K562 (cell line): ENCODE measurements at regions not wholly inside any gene's neighbourhood (a gene's known extent, or its start where the extent isn't known, plus 50 kb on each side); places are given as distances from the start of the nearest gene placed in this dataset.

Source experiments
- ATAC-seq: fragments of 200-7000 bp; cut with Tn5 transposase; 3 replicates; pipeline ENCODE4 v1.9.1; 2020; ENCODE audit warnings: moderate library complexity
- BruUV-seq: library from RNA; stranded (reverse); fragments of 400-500 nt; replicated peaks from 2 replicates; lab custom pipeline; 2021; lab: Mats Ljungman, UMichigan
- CTCF ChIA-PET: fragments of 300-600 bp; formaldehyde crosslinking; extraction: SDS; loops from one replicate; lab custom pipeline; 2021; ENCODE audit warnings: low intra/inter-chr PET ratio; lab: Yijun Ruan, JAX
- POLR2A ChIA-PET: fragments of 300-600, 350-650 bp; sonication (Branson Sonifier 250); formaldehyde crosslinking; extraction: SDS; loops from one replicate; lab custom pipeline; 2021; ENCODE audit warnings: antibody characterized with exemption, inconsistent platforms; lab: Yijun Ruan, JAX
- DNase-seq, 4 experiments: peaks; one replicate each; pipeline versions ENCODE4 v3.0.0 to v3.0.0-alpha.2; 2011 to 2018; ENCODE audit warnings: low spot score in 3 of 4, mixed read lengths in 3 of 4; ENCODE audit errors: extremely low read depth in 1 of 4
- FAIRE-seq: peaks from 2 replicates; lab custom pipeline; 2011; peaks lifted over from hg19 to GRCh38; lab: Jason Lieb, UNC
- H2AFZ ChIP-seq: 2 replicates; pipeline ENCODE4 v1.6.0; 2011; ENCODE audit warnings: low read depth, low read length, control low read depth, inconsistent platforms
- H3K27ac ChIP-seq: fragments of 200-600 bp; 3 replicates; pipeline ENCODE4 v1.8.0; 2011; ENCODE audit warnings: low read depth, mild to moderate bottlenecking, control low read depth, inconsistent platforms, low read length, moderate library complexity, mixed read lengths; ENCODE audit errors: extremely low read depth
- H3K27me3 ChIP-seq, 2 experiments: fragments of 300-600 bp in 1 of 2; 2 replicates in 1 of 2; 3 replicates in 1 of 2; pipeline versions ENCODE4 v1.6.0 to v1.8.0; 2011; ENCODE audit warnings: inconsistent platforms in 2 of 2, low read length in 2 of 2, mild to moderate bottlenecking in 1 of 2, mixed read lengths in 1 of 2, moderate library complexity in 1 of 2; ENCODE audit not compliant: control insufficient read depth in 2 of 2, insufficient read depth in 2 of 2
- H3K36me3 ChIP-seq: fragments of 300-600 bp; 3 replicates; pipeline ENCODE4 v1.8.0; 2011; ENCODE audit warnings: mild to moderate bottlenecking, low read length, inconsistent platforms; ENCODE audit not compliant: control insufficient read depth, insufficient read depth
- H3K4me1 ChIP-seq, 2 experiments: fragments of 200-600 bp in 1 of 2; replicated peaks in 1 of 2; 2 replicates in 1 of 2; 3 replicates in 1 of 2; pipeline versions ENCODE4 v1.5.1 to v1.8.0; 2011; ENCODE audit warnings: inconsistent platforms in 2 of 2, low read length in 2 of 2, mild to moderate bottlenecking in 1 of 2, mixed read lengths in 1 of 2, moderate library complexity in 1 of 2; ENCODE audit not compliant: control insufficient read depth in 2 of 2, insufficient read depth in 2 of 2
- H3K4me2 ChIP-seq: 2 replicates; pipeline ENCODE4 v1.6.1; 2011; ENCODE audit warnings: low read length, control low read depth, inconsistent platforms, mixed read lengths; ENCODE audit not compliant: insufficient read depth
- H3K4me3 ChIP-seq: fragments of 200-600 bp; sonication (generic), shearing (Covaris generic); 2 replicates; pipeline ENCODE4 v1.5.1; 2016; ENCODE audit warnings: control low read depth, inconsistent platforms
- H3K79me2 ChIP-seq: fragments of 200-600 bp; 3 replicates; pipeline ENCODE4 v1.8.0; 2011; ENCODE audit warnings: low read length, inconsistent platforms; ENCODE audit not compliant: control insufficient read depth, insufficient read depth
- H3K9ac ChIP-seq, 2 experiments: 2 replicates each; pipeline versions ENCODE4 v1.6.0 to v1.6.1; 2011; ENCODE audit warnings: low read depth in 2 of 2, low read length in 2 of 2, control low read depth in 1 of 2, inconsistent platforms in 1 of 2, mild to moderate bottlenecking in 1 of 2, mixed read lengths in 1 of 2; ENCODE audit not compliant: insufficient read depth in 1 of 2
- H3K9me1 ChIP-seq: one replicate; pipeline ENCODE4 v1.6.0; 2011; ENCODE audit warnings: inconsistent platforms, mild to moderate bottlenecking, low read length, moderate library complexity; ENCODE audit not compliant: control insufficient read depth, insufficient read depth
- H3K9me3 ChIP-seq: replicated peaks from 2 replicates; pipeline ENCODE4 v1.5.1; 2011; ENCODE audit warnings: low read depth, low read length, inconsistent platforms; ENCODE audit not compliant: control insufficient read depth, insufficient read depth
- H4K20me1 ChIP-seq: replicated peaks from 2 replicates; pipeline ENCODE4 v1.6.1; 2011; ENCODE audit warnings: low read length, inconsistent platforms, mixed read lengths; ENCODE audit not compliant: control insufficient read depth, insufficient read depth
- AFF4 ChIP-seq: sonication (generic); formaldehyde crosslinking; IDR thresholded peaks from 2 replicates; pipeline ENCODE4 v1.8.0; 2023; ENCODE audit warnings: mild to moderate bottlenecking, missing genetic modification reagents
- ETV5 ChIP-seq: sonication (generic); formaldehyde crosslinking; IDR thresholded peaks from 2 replicates; pipeline ENCODE4 v1.4.0; 2020; ENCODE audit warnings: low read depth, mild to moderate bottlenecking, missing genetic modification reagents
- HMG20B ChIP-seq: fragments of 250-450 bp; sonication (Bioruptor Pico); IDR thresholded peaks from 2 replicates; pipeline ENCODE4 v1.5.0; 2021; ENCODE audit warnings: mild to moderate bottlenecking
- KLF6 ChIP-seq: fragments of 250-450 bp; sonication (Bioruptor Pico); IDR thresholded peaks from 2 replicates; pipeline ENCODE4 v1.4.0; 2020; ENCODE audit warnings: mild to moderate bottlenecking, moderate library complexity, borderline replicate concordance
- MEIS2 ChIP-seq: fragments of 450-650 bp; IDR thresholded peaks from 2 replicates; pipeline ENCODE4 v1.6.1; 2014; ENCODE audit warnings: mild to moderate bottlenecking; ENCODE audit not compliant: partially characterized antibody
- PBX2 ChIP-seq, 2 experiments: IDR thresholded peaks in 1 of 2; conservative IDR thresholded peaks in 1 of 2; 2 replicates each; pipeline ENCODE4 v1.6.1; 2016; ENCODE audit warnings: low read depth in 2 of 2, mild to moderate bottlenecking in 1 of 2, missing compliant biosample characterization in 1 of 2, missing genetic modification characterization in 1 of 2, moderate library complexity in 1 of 2
- ZC3H4 ChIP-seq: sonication (generic); formaldehyde crosslinking; IDR thresholded peaks from 2 replicates; pipeline ENCODE4 v1.9.0; 2021; ENCODE audit warnings: missing genetic modification reagents, borderline replicate concordance
- ZHX1 ChIP-seq: fragments of 150-350 bp; conservative IDR thresholded peaks from 2 replicates; pipeline ENCODE4 v1.6.1; 2014; ENCODE audit warnings: low read length
- ZNF561 ChIP-seq: fragments of 450-650 bp; formaldehyde crosslinking; conservative IDR thresholded peaks from 2 replicates; pipeline ENCODE4 v1.4.0; 2020; ENCODE audit warnings: mild to moderate bottlenecking, moderate library complexity
- ZNF589 ChIP-seq: fragments of 200-800 bp; sonication (Bioruptor generic); IDR thresholded peaks from 2 replicates; pipeline ENCODE4 v1.6.1; 2016; ENCODE audit warnings: low read depth, missing genetic modification characterization, missing compliant biosample characterization
- WGBS: fragments of 100-300 bp; shearing (Covaris generic); methylation state at CpG from one replicate; pipeline ENCODE4 v1.1.6; 2016; ENCODE audit warnings: low coverage, mixed read lengths; ENCODE audit not compliant: insufficient coverage; ENCODE audit errors: missing lambda C conversion rate; 5-methylcytosine and 5-hydroxymethylcytosine counted together
- in situ Hi-C: fragments of 300-500 bp; cut with MboI; formaldehyde crosslinking; loops from 4 replicates; pipeline ENCODE4 v1.15.0; 2018; ENCODE audit warnings: inconsistent platforms, mixed read lengths
- intact Hi-C: fragments of 100-400 bp; cut with micrococcal nuclease; formaldehyde crosslinking; loops from 2 replicates; pipeline ENCODE4 v1.14.2; 2022
- TF ChIP-seq, protein P1 (sequence below), 3 experiments: fragments of 200-800 bp in 1 of 3; sonication (Bioruptor generic) in 1 of 3; sonication (generic) in 1 of 3; formaldehyde crosslinking in 1 of 3; IDR thresholded peaks; 2 replicates each; pipeline versions ENCODE4 v1.6.1 to v1.8.0; 2016 to 2022; ENCODE audit warnings: mild to moderate bottlenecking in 2 of 3, missing compliant biosample characterization in 2 of 3, missing genetic modification characterization in 2 of 3, missing genetic modification reagents in 1 of 3

- ATAC-seq (no peak), FAIRE-seq (no peak), DNase-seq (no peak)
- in situ Hi-C loops, result no loop called here
- intact Hi-C loops, result no loop called here
- peaks cover 9 to 48% of the 10 kb centered on the region in 2 experiments for H3K4me1 ChIP-seq
- BruUV-seq, result no TSS peak
- H3K9ac ChIP-seq, result no peak overlapping the region
- ChIA-PET POLR2A (interaction anchor here (0.5 to 2.6 kb wide), 7 partner anchors 13 to 446 kb away, joined by 3 to 12 read pairs (median 3); no protein-coding TSS in a partner anchor), CTCF (no interaction called here)
- H3K9me3 ChIP-seq, result no peaks in the 10 kb centered on the region
- no peaks in the 10 kb centered on the region for H3K27me3 ChIP-seq
- no peak overlapping the region for H3K4me2 ChIP-seq
- no peak for TF ChIP-seq ZNF589 (CRISPR knock-in tag)
- no peak for TF ChIP-seq ZNF561 (CRISPR knock-in tag)
- peak; percentile 20 for TF ChIP-seq MEIS2
- no peak for TF ChIP-seq ZC3H4
- no peak for TF ChIP-seq ZHX1
- TF ChIP-seq, protein P1, sequence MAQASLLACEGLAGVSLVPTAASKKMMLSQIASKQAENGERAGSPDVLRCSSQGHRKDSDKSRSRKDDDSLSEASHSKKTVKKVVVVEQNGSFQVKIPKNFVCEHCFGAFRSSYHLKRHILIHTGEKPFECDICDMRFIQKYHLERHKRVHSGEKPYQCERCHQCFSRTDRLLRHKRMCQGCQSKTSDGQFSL (CRISPR knock-in tag; IDR thresholded peaks at IDR 0.05), result no peak
- TF ChIP-seq, protein P1 (tag; IDR thresholded peaks at IDR 0.05), result no peak
- no peak for TF ChIP-seq HMG20B
- no peak for TF ChIP-seq KLF6 (CRISPR knock-in tag)
- no peak for TF ChIP-seq AFF4 (CRISPR knock-in tag)
- TF ChIP-seq ETV5 (CRISPR knock-in tag), result no peak
- TF ChIP-seq PBX2 (CRISPR knock-in tag; IDR thresholded peaks at IDR 0.05; ENCODE audit: low read depth), result no peak
- TF ChIP-seq PBX2 (tag; conservative IDR thresholded peaks at IDR 0.05; ENCODE audit: low read depth), result peak; percentile 49
- H3K27ac ChIP-seq, result 0 out of 3 replicates have a peak overlapping the region, but pooled peaks have one; percentile 57
- no peaks in the 10 kb centered on the region for H3K9me1 ChIP-seq
- no peaks in the 10 kb centered on the region for H3K36me3 ChIP-seq
- H4K20me1 ChIP-seq, result no peaks in the 10 kb centered on the region
- WGBS, result 70% methylated on average over 5 of the region's 5 CpGs
- H3K4me3 ChIP-seq, result no peak overlapping the region
- H2AFZ ChIP-seq, result peak overlapping the region; percentile 41
- no peaks in the 10 kb centered on the region for H3K79me2 ChIP-seq
These were observed 195.7 kb downstream of the LPIN1 start for GRCh38 chr2:11942178-11942569.
